ENCODE measurements at regions not wholly inside any gene's neighbourhood (a gene's known extent, or its start where the extent isn't known, plus 50 kb on each side); places are given as distances from the start of the nearest gene placed in this dataset.

- POLR2A ChIA-PET = no interaction called here
- DNase-seq (ENCODE audit: extremely low spot score) = no peak
Measured at GRCh38 chr16:5557448-5557847, 459.9 kb upstream of the EEF2KMT start.

GRCh38 chr16:5556158-5556810 lies 458.7 kb upstream of the EEF2KMT start:
- ChIA-PET POLR2A (no interaction called here), CTCF (no interaction called here)
- DNase-seq (ENCODE audit: extremely low spot score) = no peak
- no peak for TF ChIP-seq CTCF (IDR thresholded peaks at IDR 0.05; ENCODE audit: control extremely low read depth, extremely low read depth, low read depth, missing control alignments)

More at GRCh38 chr16:5557448-5557847, 459.9 kb upstream of the EEF2KMT start:
- CTCF ChIA-PET = no interaction called here
- no peak for TF ChIP-seq CTCF (IDR thresholded peaks at IDR 0.05; ENCODE audit: control extremely low read depth, extremely low read depth, low read depth, missing control alignments)

- CTCF ChIA-PET = interaction anchor here (1.2 kb wide), 1 partner anchor 10 kb away, joined by 3 read pairs; no protein-coding TSS in a partner anchor
- no peak for DNase-seq (ENCODE audit: extremely low spot score)
- TF ChIP-seq CTCF (IDR thresholded peaks at IDR 0.05; ENCODE audit: control extremely low read depth, extremely low read depth, low read depth, missing control alignments) = no peak
- POLR2A ChIA-PET = no interaction called here
Measured at GRCh38 chr16:5551909-5552308, 454.3 kb upstream of the EEF2KMT start.

GRCh38 chr16:5549802-5550201 lies 452.2 kb upstream of the EEF2KMT start:
- no peak for DNase-seq (ENCODE audit: extremely low spot score)
- CTCF ChIA-PET = no interaction called here
- TF ChIP-seq CTCF (IDR thresholded peaks at IDR 0.05; ENCODE audit: control extremely low read depth, extremely low read depth, low read depth, missing control alignments) = no peak
- POLR2A ChIA-PET = no interaction called here

- CTCF ChIA-PET = no interaction called here
- POLR2A ChIA-PET = no interaction called here
- no peak for TF ChIP-seq CTCF (IDR thresholded peaks at IDR 0.05; ENCODE audit: control extremely low read depth, extremely low read depth, low read depth, missing control alignments)
- DNase-seq (ENCODE audit: extremely low spot score) = no peak
Measured at GRCh38 chr16:5541356-5541755, 443.8 kb upstream of the EEF2KMT start.

- TF ChIP-seq CTCF (IDR thresholded peaks at IDR 0.05; ENCODE audit: control extremely low read depth, extremely low read depth, low read depth, missing control alignments) = no peak
- POLR2A ChIA-PET = no interaction called here
- DNase-seq (ENCODE audit: extremely low spot score) = no peak
- CTCF ChIA-PET = no interaction called here
Measured at GRCh38 chr16:5537347-5537746, 439.8 kb upstream of the EEF2KMT start.
